Calu3 (cell line): ENCODE measurements at regions not wholly inside any gene's neighbourhood (a gene's known extent, or its start where the extent isn't known, plus 50 kb on each side); places are given as distances from the start of the nearest gene placed in this dataset.

Experiments
- BruUV-seq: library from RNA; stranded (reverse); fragments of 400-500 nt; replicated peaks from 2 replicates; lab custom pipeline; 2021; lab: Mats Ljungman, UMichigan
- CTCF ChIA-PET: fragments of 300-600 bp; sonication (Branson Sonifier 250); formaldehyde crosslinking; loops from one replicate; lab custom pipeline; 2022; ENCODE audit warnings: antibody characterized with exemption; lab: Charles Lee
- DNase-seq: peaks from one replicate; pipeline ENCODE4 v3.0.0; 2022
- H3K27ac Mint-ChIP-seq: one replicate; pipeline ENCODE4 v1.8.0; 2022; ENCODE audit warnings: mixed read lengths; ENCODE audit not compliant: unreplicated experiment
- H3K27me3 Mint-ChIP-seq: one replicate; pipeline ENCODE4 v1.8.0; 2022; ENCODE audit warnings: mixed read lengths; ENCODE audit not compliant: unreplicated experiment
- H3K36me3 Mint-ChIP-seq: one replicate; pipeline ENCODE4 v1.8.0; 2022; ENCODE audit warnings: mild to moderate bottlenecking, moderate library complexity, mixed read lengths; ENCODE audit not compliant: insufficient read depth, unreplicated experiment
- H3K4me1 Mint-ChIP-seq: one replicate; pipeline ENCODE4 v1.8.0; 2022; ENCODE audit warnings: mild to moderate bottlenecking, low read depth, mixed read lengths; ENCODE audit not compliant: unreplicated experiment
- H3K4me3 Mint-ChIP-seq: one replicate; pipeline ENCODE4 v1.8.0; 2022; ENCODE audit warnings: mild to moderate bottlenecking, low read depth, moderate library complexity, mixed read lengths; ENCODE audit not compliant: unreplicated experiment
- H3K9me3 Mint-ChIP-seq: one replicate; pipeline ENCODE4 v1.8.0; 2022; ENCODE audit warnings: low read depth, mixed read lengths; ENCODE audit not compliant: unreplicated experiment
- intact Hi-C: fragments of 100-400 bp; cut with micrococcal nuclease; formaldehyde crosslinking; loops from one replicate; pipeline ENCODE4 v1.10.0; 2022; ENCODE audit not compliant: unreplicated experiment
- TF ChIP-seq, protein P1 (sequence below): fragments of 200-600 bp; IDR thresholded peaks from one replicate; pipeline ENCODE4 v1.8.0; 2022; ENCODE audit warnings: antibody characterized with exemption; ENCODE audit not compliant: unreplicated experiment

DNA sequence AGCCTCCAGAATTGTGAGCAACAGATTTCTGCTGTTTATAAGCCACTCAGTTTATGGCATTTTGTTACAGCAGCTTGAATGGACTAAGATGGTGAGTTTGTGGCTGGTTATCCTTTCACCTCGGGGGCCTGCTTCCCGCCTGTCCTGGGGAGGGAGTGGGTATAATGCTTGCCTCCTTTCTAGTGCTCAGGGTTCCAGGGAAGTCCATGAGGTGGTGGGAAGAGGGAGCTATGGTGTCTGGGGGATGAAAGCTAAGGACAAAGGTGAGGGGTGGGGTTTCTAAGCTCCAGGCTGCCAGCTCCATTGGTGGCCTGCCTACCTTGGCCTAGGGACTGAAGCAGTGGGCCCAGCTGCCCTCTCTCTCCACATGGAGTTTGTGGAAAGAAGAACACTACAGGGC is 50.2 kb upstream of the SDK2 start:
- no peak overlapping the region for H3K27ac Mint-ChIP-seq
- CTCF ChIA-PET = no interaction called here
- TF ChIP-seq, protein P1, sequence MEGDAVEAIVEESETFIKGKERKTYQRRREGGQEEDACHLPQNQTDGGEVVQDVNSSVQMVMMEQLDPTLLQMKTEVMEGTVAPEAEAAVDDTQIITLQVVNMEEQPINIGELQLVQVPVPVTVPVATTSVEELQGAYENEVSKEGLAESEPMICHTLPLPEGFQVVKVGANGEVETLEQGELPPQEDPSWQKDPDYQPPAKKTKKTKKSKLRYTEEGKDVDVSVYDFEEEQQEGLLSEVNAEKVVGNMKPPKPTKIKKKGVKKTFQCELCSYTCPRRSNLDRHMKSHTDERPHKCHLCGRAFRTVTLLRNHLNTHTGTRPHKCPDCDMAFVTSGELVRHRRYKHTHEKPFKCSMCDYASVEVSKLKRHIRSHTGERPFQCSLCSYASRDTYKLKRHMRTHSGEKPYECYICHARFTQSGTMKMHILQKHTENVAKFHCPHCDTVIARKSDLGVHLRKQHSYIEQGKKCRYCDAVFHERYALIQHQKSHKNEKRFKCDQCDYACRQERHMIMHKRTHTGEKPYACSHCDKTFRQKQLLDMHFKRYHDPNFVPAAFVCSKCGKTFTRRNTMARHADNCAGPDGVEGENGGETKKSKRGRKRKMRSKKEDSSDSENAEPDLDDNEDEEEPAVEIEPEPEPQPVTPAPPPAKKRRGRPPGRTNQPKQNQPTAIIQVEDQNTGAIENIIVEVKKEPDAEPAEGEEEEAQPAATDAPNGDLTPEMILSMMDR = no peak
- no peak for DNase-seq
- BruUV-seq = no TSS peak
- H3K4me1 Mint-ChIP-seq = no peaks in the 10 kb centered on the region
- intact Hi-C loops = no loop called here
- H3K9me3 Mint-ChIP-seq = peaks cover 3% of the 10 kb centered on the region
- peaks cover 63% of the 10 kb centered on the region for H3K27me3 Mint-ChIP-seq
- H3K36me3 Mint-ChIP-seq = no peaks in the 10 kb centered on the region
- no peak overlapping the region for H3K4me3 Mint-ChIP-seq

DNA sequence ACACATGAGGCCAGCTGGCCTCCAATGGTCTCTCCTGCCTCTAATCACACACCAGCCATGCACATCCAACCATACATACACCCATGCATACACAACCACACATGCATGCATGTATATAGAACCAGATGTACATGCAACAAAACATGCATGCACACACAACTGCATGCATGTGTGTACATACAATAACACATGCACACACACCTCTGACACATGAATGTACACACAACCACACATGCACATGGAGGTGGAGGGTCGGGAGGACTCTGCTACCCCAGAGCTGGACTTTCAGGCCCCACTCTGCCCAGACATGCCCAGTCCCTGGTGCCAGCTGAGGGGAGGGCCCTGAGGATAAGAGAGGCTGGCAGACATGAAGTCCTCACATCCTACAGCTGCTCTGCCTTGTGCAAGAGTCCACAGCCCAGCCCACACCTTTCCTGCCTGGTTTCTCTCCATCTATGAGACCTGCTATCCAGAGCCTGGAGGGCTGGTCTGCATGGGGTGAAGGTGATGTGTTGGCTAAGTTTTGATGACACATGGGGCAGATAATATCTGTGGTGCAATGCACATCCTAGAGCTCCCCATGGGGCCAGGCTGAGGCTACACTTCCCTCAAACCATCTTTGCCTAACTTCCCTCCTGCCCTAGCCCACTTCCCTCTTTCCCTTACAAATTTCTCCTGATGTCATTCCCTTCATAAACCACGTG is 50.9 kb upstream of the SDK2 start:
- CTCF ChIA-PET = no interaction called here
- H3K27ac Mint-ChIP-seq = no peak overlapping the region
- peaks cover 59% of the 10 kb centered on the region for H3K27me3 Mint-ChIP-seq
- no peaks in the 10 kb centered on the region for H3K36me3 Mint-ChIP-seq
- TF ChIP-seq, protein P1 = no peak
- intact Hi-C loops = no loop called here
- no peak overlapping the region for H3K4me3 Mint-ChIP-seq
- no peaks in the 10 kb centered on the region for H3K4me1 Mint-ChIP-seq
- H3K9me3 Mint-ChIP-seq = peaks cover 3% of the 10 kb centered on the region
- no TSS peak for BruUV-seq
- no peak for DNase-seq

DNA sequence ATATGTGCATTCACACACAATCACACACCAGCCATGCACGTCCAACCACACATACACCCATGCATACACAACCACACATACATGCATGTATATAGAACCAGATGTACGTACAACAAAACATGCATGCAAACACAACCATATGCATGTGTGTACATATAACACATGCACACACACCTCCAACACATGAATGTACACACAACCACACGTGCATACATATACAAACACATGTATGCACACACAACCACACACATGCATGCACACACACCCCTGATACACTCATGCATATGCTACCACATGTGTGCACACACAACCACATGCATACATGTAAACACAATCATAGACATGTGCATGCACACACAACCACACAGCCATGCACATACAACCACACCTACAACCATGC is 52.0 kb upstream of the SDK2 start:
- no peak overlapping the region for H3K27ac Mint-ChIP-seq

DNA sequence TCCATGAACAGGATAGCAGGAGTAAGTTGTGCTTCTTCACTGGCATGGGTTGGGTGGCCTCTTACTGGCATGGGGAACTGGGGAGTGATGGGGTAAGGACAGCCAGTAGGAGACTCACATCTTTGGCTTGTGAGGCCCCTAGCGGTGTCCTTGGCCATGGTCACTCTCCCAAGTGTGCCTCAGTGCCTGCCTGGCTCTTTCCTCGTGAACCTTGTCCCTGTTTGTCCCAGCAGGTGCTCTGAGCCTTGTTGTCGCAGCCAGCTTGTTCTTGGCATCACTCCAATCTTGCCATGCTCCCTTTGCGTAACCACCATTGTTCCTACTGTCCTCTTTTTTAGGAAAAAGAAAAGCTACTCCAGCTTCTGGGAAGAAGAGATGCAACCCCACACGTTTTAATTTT is 53.6 kb upstream of the SDK2 start:
- Mint-ChIP-seq H3K27me3 (peaks cover 59% of the 10 kb centered on the region), H3K4me3 (no peak overlapping the region), H3K27ac (no peak overlapping the region), H3K36me3 (no peaks in the 10 kb centered on the region), H3K9me3 (peaks cover 3% of the 10 kb centered on the region), H3K4me1 (no peaks in the 10 kb centered on the region)
- no TSS peak for BruUV-seq
- CTCF ChIA-PET = no interaction called here
- TF ChIP-seq, protein P1 = no peak
- intact Hi-C loops = no loop called here
- DNase-seq = peak; percentile 31

More for the DNA sequence above, 52.0 kb upstream of the SDK2 start:
- CTCF ChIA-PET = no interaction called here
- Mint-ChIP-seq H3K4me1 (no peaks in the 10 kb centered on the region), H3K9me3 (peaks cover 3% of the 10 kb centered on the region), H3K4me3 (no peak overlapping the region), H3K36me3 (no peaks in the 10 kb centered on the region), H3K27me3 (peaks cover 59% of the 10 kb centered on the region)
- BruUV-seq = no TSS peak
- no peak for DNase-seq
- TF ChIP-seq, protein P1 = no peak
- intact Hi-C loops = no loop called here
